ENCODE measurements at regions not wholly inside any gene's neighbourhood (a gene's known extent, or its start where the extent isn't known, plus 50 kb on each side); places are given as distances from the start of the nearest gene placed in this dataset.
A peak's percentile ranks its signal among the peaks of the same experiment; 100 is the strongest.

- no peaks in the 10 kb centered on the region for H4K20me1 ChIP-seq (ENCODE audit: insufficient read depth, low read length)
- peak overlapping the region; percentile 81 for H3K4me2 ChIP-seq (ENCODE audit: low read length)
- no peak overlapping the region for H2AFZ ChIP-seq (ENCODE audit: low read depth, low read length)
- H3K36me3 ChIP-seq (replicated peaks; ENCODE audit: low read depth, low read length), result no peaks in the 10 kb centered on the region
- peaks cover 56% of the 10 kb centered on the region for H3K4me1 ChIP-seq (ENCODE audit: low read length)
- H3K27ac ChIP-seq (ENCODE audit: low read length), result no peak overlapping the region
- no peaks in the 10 kb centered on the region for H3K9me3 ChIP-seq (ENCODE audit: insufficient read depth, low read length)
- TF ChIP-seq, protein P1, sequence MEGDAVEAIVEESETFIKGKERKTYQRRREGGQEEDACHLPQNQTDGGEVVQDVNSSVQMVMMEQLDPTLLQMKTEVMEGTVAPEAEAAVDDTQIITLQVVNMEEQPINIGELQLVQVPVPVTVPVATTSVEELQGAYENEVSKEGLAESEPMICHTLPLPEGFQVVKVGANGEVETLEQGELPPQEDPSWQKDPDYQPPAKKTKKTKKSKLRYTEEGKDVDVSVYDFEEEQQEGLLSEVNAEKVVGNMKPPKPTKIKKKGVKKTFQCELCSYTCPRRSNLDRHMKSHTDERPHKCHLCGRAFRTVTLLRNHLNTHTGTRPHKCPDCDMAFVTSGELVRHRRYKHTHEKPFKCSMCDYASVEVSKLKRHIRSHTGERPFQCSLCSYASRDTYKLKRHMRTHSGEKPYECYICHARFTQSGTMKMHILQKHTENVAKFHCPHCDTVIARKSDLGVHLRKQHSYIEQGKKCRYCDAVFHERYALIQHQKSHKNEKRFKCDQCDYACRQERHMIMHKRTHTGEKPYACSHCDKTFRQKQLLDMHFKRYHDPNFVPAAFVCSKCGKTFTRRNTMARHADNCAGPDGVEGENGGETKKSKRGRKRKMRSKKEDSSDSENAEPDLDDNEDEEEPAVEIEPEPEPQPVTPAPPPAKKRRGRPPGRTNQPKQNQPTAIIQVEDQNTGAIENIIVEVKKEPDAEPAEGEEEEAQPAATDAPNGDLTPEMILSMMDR (IDR thresholded peaks at IDR 0.05; ENCODE audit: low read depth, low read length), result no peak
- TF ChIP-seq EZH2phosphoT487 (IDR thresholded peaks at IDR 0.05; ENCODE audit: low read depth), result no peak
- peaks cover 32% of the 10 kb centered on the region for H3K27me3 ChIP-seq (ENCODE audit: low read depth, low read length)
- no peaks in the 10 kb centered on the region for H3K79me2 ChIP-seq (ENCODE audit: low read length)
- no peak overlapping the region for H3K9ac ChIP-seq (ENCODE audit: low read length)
- H3K4me3 ChIP-seq (ENCODE audit: low read length), result no peak overlapping the region
Observed at GRCh38 chr2:15731213-15731888, 139.7 kb downstream of the DDX1 start.

DNA sequence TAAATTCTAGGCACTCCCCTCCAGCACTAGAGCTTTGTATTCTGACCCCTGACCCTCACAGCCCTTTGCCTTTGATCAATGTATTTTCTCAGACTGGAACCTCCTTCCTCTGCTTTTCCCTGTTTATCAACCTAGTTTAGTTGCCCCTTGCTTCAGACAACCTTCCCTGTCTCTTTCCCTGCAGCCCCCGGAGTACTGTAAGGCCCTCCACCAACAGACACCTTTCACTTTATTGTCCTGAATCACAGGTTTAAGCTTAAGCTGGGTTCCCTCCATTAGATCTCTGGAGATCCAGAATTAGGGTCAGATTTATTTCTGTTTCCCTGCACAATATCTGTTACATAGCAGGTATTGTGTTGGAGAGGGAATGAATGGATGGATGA, 140.2 kb downstream of the DDX1 start:
- Histone ChIP-seq H3K9me3 (ENCODE audit: insufficient read depth, low read length) (no peaks in the 10 kb centered on the region), H3K4me2 (ENCODE audit: low read length) (peak overlapping the region; percentile 81), H3K27ac (ENCODE audit: low read length) (no peak overlapping the region), H3K27me3 (ENCODE audit: low read depth, low read length) (peaks cover 32% of the 10 kb centered on the region), H3K4me1 (ENCODE audit: low read length) (peaks cover 56% of the 10 kb centered on the region), H3K79me2 (ENCODE audit: low read length) (no peaks in the 10 kb centered on the region), H4K20me1 (ENCODE audit: insufficient read depth, low read length) (no peaks in the 10 kb centered on the region), H3K36me3 (replicated peaks; ENCODE audit: low read depth, low read length) (no peaks in the 10 kb centered on the region), H3K9ac (ENCODE audit: low read length) (no peak overlapping the region), H3K4me3 (ENCODE audit: low read length) (peak overlapping the region; percentile 52), H2AFZ (ENCODE audit: low read depth, low read length) (no peak overlapping the region)
- TF ChIP-seq, protein P1 (IDR thresholded peaks at IDR 0.05; ENCODE audit: low read depth, low read length), result no peak
- TF ChIP-seq EZH2phosphoT487 (IDR thresholded peaks at IDR 0.05; ENCODE audit: low read depth), result no peak

GRCh38 chr2:15732341-15733077, 140.8 kb downstream of the DDX1 start:
- H4K20me1 ChIP-seq (ENCODE audit: insufficient read depth, low read length), result no peaks in the 10 kb centered on the region
- H3K9ac ChIP-seq (ENCODE audit: low read length), result no peak overlapping the region
- H3K36me3 ChIP-seq (replicated peaks; ENCODE audit: low read depth, low read length), result no peaks in the 10 kb centered on the region
- H3K4me3 ChIP-seq (ENCODE audit: low read length), result peak overlapping the region; percentile 52
- no peaks in the 10 kb centered on the region for H3K9me3 ChIP-seq (ENCODE audit: insufficient read depth, low read length)
- peaks cover 36% of the 10 kb centered on the region for H3K27me3 ChIP-seq (ENCODE audit: low read depth, low read length)
- TF ChIP-seq EZH2phosphoT487 (IDR thresholded peaks at IDR 0.05; ENCODE audit: low read depth), result no peak
- TF ChIP-seq, protein P1 (IDR thresholded peaks at IDR 0.05; ENCODE audit: low read depth, low read length), result no peak
- H3K27ac ChIP-seq (ENCODE audit: low read length), result peak overlapping the region; percentile 33
- H3K79me2 ChIP-seq (ENCODE audit: low read length), result no peaks in the 10 kb centered on the region
- H2AFZ ChIP-seq (ENCODE audit: low read depth, low read length), result no peak overlapping the region
- H3K4me2 ChIP-seq (ENCODE audit: low read length), result peak overlapping the region; percentile 81
- peaks cover 56% of the 10 kb centered on the region for H3K4me1 ChIP-seq (ENCODE audit: low read length)

- Histone ChIP-seq H3K9ac (ENCODE audit: low read length) (no peak overlapping the region), H3K79me2 (ENCODE audit: low read length) (no peaks in the 10 kb centered on the region), H3K4me1 (ENCODE audit: low read length) (peaks cover 56% of the 10 kb centered on the region), H3K27ac (ENCODE audit: low read length) (no peak overlapping the region), H3K36me3 (replicated peaks; ENCODE audit: low read depth, low read length) (no peaks in the 10 kb centered on the region), H2AFZ (ENCODE audit: low read depth, low read length) (no peak overlapping the region), H3K9me3 (ENCODE audit: insufficient read depth, low read length) (no peaks in the 10 kb centered on the region), H3K27me3 (ENCODE audit: low read depth, low read length) (peaks cover 36% of the 10 kb centered on the region), H4K20me1 (ENCODE audit: insufficient read depth, low read length) (no peaks in the 10 kb centered on the region), H3K4me3 (ENCODE audit: low read length) (no peak overlapping the region), H3K4me2 (ENCODE audit: low read length) (peak overlapping the region; percentile 16; the same call in 1 of the 2 replicates)
- TF ChIP-seq EZH2phosphoT487 (IDR thresholded peaks at IDR 0.05; ENCODE audit: low read depth), result no peak
- TF ChIP-seq, protein P1 (IDR thresholded peaks at IDR 0.05; ENCODE audit: low read depth, low read length), result no peak
Observed at GRCh38 chr2:15733867-15734673, 142.4 kb downstream of the DDX1 start.

Measured in OCI-LY3 (cell line).